ENCODE measurements at regions not wholly inside any gene's neighbourhood (a gene's known extent, or its start where the extent isn't known, plus 50 kb on each side); places are given as distances from the start of the nearest gene placed in this dataset.
"Not testable (repeated sequence)": the region's sequence is repeated elsewhere in the genome, so short reads cannot be mapped to it uniquely, and the experiment has no call there.

DNA sequence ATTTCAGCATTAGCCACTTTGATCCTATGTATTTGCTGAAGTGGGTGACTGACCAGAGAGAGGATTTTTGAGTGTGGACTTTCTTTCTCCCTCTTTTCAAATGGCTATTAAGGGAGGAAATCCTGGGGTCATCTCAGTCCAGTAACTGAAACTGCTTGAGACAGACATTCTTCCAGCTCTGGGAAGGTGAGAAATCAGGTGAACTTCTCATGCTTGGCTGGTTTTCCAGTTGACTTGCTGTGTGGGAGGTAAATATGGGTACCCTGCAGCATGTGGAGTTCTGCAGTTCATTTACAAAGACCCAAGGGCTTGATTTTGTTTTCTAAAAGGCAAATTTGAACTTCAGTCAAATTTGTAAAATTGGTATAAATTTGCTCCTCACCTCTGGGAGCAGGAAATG, 461.1 kb upstream of the TBL1XR1 start:
- POLR2A ChIA-PET: no interaction called here
- CTCF ChIA-PET: no interaction called here
- TF ChIP-seq, protein P1, sequence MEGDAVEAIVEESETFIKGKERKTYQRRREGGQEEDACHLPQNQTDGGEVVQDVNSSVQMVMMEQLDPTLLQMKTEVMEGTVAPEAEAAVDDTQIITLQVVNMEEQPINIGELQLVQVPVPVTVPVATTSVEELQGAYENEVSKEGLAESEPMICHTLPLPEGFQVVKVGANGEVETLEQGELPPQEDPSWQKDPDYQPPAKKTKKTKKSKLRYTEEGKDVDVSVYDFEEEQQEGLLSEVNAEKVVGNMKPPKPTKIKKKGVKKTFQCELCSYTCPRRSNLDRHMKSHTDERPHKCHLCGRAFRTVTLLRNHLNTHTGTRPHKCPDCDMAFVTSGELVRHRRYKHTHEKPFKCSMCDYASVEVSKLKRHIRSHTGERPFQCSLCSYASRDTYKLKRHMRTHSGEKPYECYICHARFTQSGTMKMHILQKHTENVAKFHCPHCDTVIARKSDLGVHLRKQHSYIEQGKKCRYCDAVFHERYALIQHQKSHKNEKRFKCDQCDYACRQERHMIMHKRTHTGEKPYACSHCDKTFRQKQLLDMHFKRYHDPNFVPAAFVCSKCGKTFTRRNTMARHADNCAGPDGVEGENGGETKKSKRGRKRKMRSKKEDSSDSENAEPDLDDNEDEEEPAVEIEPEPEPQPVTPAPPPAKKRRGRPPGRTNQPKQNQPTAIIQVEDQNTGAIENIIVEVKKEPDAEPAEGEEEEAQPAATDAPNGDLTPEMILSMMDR (IDR thresholded peaks at IDR 0.05): no peak
- Mint-ChIP-seq H3K27me3 (no peaks in the 10 kb centered on the region), H3K4me3 (no peak overlapping the region), H3K27ac (no peak overlapping the region), H3K36me3 (ENCODE audit: low read depth) (no peaks in the 10 kb centered on the region), H3K9me3 (peaks cover 2% of the 10 kb centered on the region), H3K4me1 (ENCODE audit: low read depth) (no peaks in the 10 kb centered on the region)
- Histone ChIP-seq H3K27me3 (ENCODE audit: control insufficient read depth in 1 of 2, insufficient read depth in 2 of 2, low read length in 2 of 2) (no peaks in the 10 kb centered on the region), H3K27ac (ENCODE audit: low read depth in 1 of 2, low read length in 2 of 2) (no peak overlapping the region), H3K36me3 (ENCODE audit: insufficient read depth, low read length) (no peaks in the 10 kb centered on the region), H3K9me3 (ENCODE audit: control insufficient read depth in 1 of 2, insufficient read depth in 1 of 2, low read length in 2 of 2) (no peaks in the 10 kb centered on the region), H3K4me1 (ENCODE audit: insufficient read depth, low read length) (no peaks in the 10 kb centered on the region), H3K4me3 (ENCODE audit: low read length) (no peak overlapping the region)
- no peak for DNase-seq
- no peak for ATAC-seq (ENCODE audit: poor library complexity)
- intact Hi-C loops (cut with DNase I, micrococcal nuclease): loop anchor here in 1 of 2 experiments (10.0 kb wide), 1 partner anchor 474 kb away; no protein-coding TSS in a partner anchor

DNA sequence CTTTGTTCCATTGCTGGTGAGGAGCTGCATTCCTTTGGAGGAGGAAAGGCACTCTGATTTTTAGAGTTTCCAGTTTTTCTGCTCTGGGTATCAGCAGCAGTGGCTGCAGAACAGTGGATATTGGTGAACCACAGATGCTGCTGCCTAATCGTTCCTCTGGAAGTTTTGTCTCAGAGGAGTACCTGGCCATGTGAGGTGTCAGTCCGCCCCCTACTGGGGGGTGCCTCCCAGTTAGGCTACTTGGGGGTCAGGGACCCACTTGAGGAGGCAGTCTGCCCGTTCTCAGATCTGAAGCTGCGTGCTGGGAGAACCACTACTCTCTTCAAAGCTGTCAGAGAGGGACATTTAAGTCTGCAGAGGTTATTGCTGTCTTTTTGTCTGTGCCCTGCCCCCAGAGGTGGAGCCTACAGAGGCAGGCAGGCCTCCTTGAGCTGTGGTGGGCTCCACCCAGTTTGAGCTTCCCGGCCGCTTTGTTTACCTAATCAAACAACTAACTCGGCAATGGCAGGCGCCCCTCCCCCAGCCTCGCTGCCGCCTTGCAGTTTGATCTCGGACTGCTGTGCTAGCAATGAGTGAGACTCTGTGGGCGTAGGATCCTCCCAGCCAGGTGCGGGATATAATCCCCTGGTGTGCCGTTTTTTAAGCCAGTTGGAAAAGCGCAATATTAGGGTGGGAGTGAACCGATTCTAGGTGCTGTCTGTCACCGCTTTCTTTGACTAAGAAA, 467.3 kb upstream of the TBL1XR1 start:
- CTCF ChIA-PET; H3K27me3 Mint-ChIP-seq; H3K4me1 ChIP-seq (ENCODE audit: insufficient read depth, low read length); H3K4me3 Mint-ChIP-seq; H3K4me3 ChIP-seq (ENCODE audit: low read length); ATAC-seq (ENCODE audit: poor library complexity); H3K4me1 Mint-ChIP-seq (ENCODE audit: low read depth); H3K36me3 Mint-ChIP-seq (ENCODE audit: low read depth); H3K9me3 ChIP-seq (ENCODE audit: control insufficient read depth in 1 of 2, insufficient read depth in 1 of 2, low read length in 2 of 2); H3K36me3 ChIP-seq (ENCODE audit: insufficient read depth, low read length); H3K9me3 Mint-ChIP-seq; H3K27ac ChIP-seq (ENCODE audit: low read depth in 1 of 2, low read length in 2 of 2); H3K27me3 ChIP-seq (ENCODE audit: control insufficient read depth in 1 of 2, insufficient read depth in 2 of 2, low read length in 2 of 2); H3K27ac Mint-ChIP-seq: not testable (repeated sequence)
- POLR2A ChIA-PET: interaction anchor here (1.3 to 1.6 kb wide), 2 partner anchors 304 to 613 kb away, joined by 3 to 4 read pairs; no protein-coding TSS in a partner anchor
- peak in 5 of 14 experiments; percentile 10 to 48 (median 34) for DNase-seq
- intact Hi-C loops (cut with DNase I, micrococcal nuclease): loop anchor here in 1 of 2 experiments (5.0 kb wide), 1 partner anchor 302 kb away; no protein-coding TSS in a partner anchor

DNA sequence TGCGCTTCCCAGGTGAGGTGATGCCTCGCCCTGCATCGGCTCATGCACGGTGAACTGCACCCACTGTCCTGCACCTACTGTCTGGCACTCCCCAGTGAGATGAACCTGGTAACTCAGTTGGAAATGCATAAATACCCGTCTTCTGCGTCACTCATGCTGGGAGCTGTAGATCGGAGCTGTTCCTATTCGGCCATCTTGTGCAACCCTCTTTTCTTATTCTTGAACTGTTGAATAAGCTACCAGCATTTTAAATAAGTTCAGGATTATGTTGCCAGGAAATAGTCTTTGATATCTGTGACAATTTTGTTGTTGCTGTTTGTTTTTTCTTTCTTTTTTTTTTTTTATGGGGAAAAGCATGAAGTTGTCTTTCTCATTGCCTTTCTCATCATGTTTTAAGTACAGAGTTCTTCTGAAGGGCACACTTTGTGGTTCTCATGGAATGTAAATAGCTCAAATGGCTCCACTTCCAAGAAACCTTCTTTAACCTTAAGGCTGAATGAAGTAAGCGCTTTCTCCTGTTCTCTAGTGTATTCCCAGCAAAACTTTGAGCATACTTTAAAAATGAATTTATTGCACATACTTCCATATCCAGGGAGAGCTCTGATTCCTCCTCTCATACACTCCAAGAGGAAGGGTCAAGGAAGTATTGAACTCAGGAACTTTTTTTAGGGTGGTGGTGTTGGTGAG, 468.0 kb upstream of the TBL1XR1 start:
- no peak overlapping the region for H3K4me3 ChIP-seq (ENCODE audit: low read length)
- H3K9me3 ChIP-seq (ENCODE audit: control insufficient read depth in 1 of 2, insufficient read depth in 1 of 2, low read length in 2 of 2): no peaks in the 10 kb centered on the region
- ATAC-seq (ENCODE audit: poor library complexity) (no peak), DNase-seq (no peak)
- Mint-ChIP-seq H3K9me3 (peaks cover 2% of the 10 kb centered on the region), H3K36me3 (ENCODE audit: low read depth) (no peaks in the 10 kb centered on the region), H3K4me1 (ENCODE audit: low read depth) (no peaks in the 10 kb centered on the region), H3K4me3 (no peak overlapping the region), H3K27ac (no peak overlapping the region), H3K27me3 (no peaks in the 10 kb centered on the region)
- H3K27me3 ChIP-seq (ENCODE audit: control insufficient read depth in 1 of 2, insufficient read depth in 2 of 2, low read length in 2 of 2): no peaks in the 10 kb centered on the region
- H3K4me1 ChIP-seq (ENCODE audit: insufficient read depth, low read length): no peaks in the 10 kb centered on the region
- no peak overlapping the region for H3K27ac ChIP-seq (ENCODE audit: low read depth in 1 of 2, low read length in 2 of 2)
- intact Hi-C loops (cut with DNase I, micrococcal nuclease): loop anchor here in 1 of 2 experiments (5.0 kb wide), 1 partner anchor 303 kb away; no protein-coding TSS in a partner anchor
- TF ChIP-seq, protein P1 (IDR thresholded peaks at IDR 0.05): no peak
- ChIA-PET CTCF (no interaction called here), POLR2A (interaction anchor here (1.3 to 1.6 kb wide), 2 partner anchors 305 to 614 kb away, joined by 3 to 4 read pairs; no protein-coding TSS in a partner anchor)
- H3K36me3 ChIP-seq (ENCODE audit: insufficient read depth, low read length): no peaks in the 10 kb centered on the region
